Thyroid gland (tissue), 4 donors: ENCODE measurements at regions not wholly inside any gene's neighbourhood (a gene's known extent, or its start where the extent isn't known, plus 50 kb on each side); places are given as distances from the start of the nearest gene placed in this dataset.

Experiments used
- POLR2A ChIP-seq, 2 donors: fragments of 450-650 bp; IDR thresholded peaks; one replicate each; pipeline ENCODE4 v1.6.1; 2017; ENCODE audit warnings: antibody characterized with exemption in 2 of 2, mild to moderate bottlenecking in 2 of 2, moderate library complexity in 1 of 2
- TF ChIP-seq, protein P1 (sequence below), 6 experiments: fragments of 200-600 bp in 3 of 6; fragments of 450-650 bp in 3 of 6; sonication (generic) in 3 of 6; IDR thresholded peaks; one replicate each; pipeline ENCODE4 v1.5.1; 2016 to 2019; ENCODE audit warnings: antibody characterized with exemption in 6 of 6, mild to moderate bottlenecking in 2 of 6, inconsistent platforms in 1 of 6, moderate library complexity in 1 of 6

DNA sequence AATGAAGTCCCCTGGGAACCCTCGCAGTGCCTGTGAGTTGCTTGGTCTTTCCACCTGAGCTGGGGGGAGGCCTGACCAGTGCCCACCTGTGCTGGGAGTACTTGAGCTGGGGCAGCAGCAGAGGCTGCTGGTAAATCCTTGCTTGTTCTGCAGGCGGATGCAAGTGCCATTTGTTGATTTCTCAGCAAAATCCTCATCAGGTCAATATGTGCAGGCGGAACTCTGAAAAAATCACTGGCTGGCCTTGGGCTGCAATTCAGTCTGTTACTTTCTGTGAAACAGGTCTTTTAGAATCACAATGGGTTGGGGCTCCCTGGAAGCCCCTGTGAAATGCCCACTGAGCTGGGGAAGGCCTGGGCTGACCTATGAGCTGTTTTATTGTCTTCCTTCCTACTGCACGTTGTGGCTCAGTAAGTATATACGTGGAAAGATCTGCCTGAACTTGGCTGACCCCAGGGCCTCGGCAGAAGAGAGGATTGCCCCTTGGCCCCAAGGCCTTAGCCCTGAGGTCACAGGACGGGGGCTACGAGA, 182.0 kb upstream of the RGMA start:
- TF ChIP-seq, protein P1, sequence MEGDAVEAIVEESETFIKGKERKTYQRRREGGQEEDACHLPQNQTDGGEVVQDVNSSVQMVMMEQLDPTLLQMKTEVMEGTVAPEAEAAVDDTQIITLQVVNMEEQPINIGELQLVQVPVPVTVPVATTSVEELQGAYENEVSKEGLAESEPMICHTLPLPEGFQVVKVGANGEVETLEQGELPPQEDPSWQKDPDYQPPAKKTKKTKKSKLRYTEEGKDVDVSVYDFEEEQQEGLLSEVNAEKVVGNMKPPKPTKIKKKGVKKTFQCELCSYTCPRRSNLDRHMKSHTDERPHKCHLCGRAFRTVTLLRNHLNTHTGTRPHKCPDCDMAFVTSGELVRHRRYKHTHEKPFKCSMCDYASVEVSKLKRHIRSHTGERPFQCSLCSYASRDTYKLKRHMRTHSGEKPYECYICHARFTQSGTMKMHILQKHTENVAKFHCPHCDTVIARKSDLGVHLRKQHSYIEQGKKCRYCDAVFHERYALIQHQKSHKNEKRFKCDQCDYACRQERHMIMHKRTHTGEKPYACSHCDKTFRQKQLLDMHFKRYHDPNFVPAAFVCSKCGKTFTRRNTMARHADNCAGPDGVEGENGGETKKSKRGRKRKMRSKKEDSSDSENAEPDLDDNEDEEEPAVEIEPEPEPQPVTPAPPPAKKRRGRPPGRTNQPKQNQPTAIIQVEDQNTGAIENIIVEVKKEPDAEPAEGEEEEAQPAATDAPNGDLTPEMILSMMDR (IDR thresholded peaks at IDR 0.05) = no peak
- no peak for TF ChIP-seq POLR2A (IDR thresholded peaks at IDR 0.05)
